LNCAP (cell line): ENCODE measurements at regions not wholly inside any gene's neighbourhood (a gene's known extent, or its start where the extent isn't known, plus 50 kb on each side); places are given as distances from the start of the nearest gene placed in this dataset.

ENCODE experiments used
- TF ChIP-seq, protein P1 (sequence below): fragments of 450-650 bp; IDR thresholded peaks from 2 replicates; pipeline ENCODE4 v1.5.1; 2017; ENCODE audit warnings: mild to moderate bottlenecking

DNA sequence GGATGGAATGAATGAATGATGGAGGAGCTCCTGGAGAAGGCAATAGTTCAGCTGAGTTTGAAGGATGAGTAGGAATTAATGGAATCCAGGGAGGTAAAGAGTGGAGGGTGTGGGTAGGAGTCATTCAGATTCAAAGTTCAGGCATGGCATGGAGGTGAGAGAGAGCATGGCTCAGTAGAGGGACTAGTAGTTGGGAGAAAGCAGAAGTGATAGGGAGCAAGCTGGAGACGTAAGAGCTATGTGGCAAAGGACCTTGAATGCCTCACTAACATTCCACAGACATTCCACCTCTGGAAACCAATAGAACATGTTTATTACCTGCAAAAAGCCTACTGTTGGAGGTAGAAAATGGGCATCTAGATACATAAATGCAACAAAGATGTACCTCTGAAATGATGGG, 170.1 kb downstream of the HAUS1 start:
- TF ChIP-seq, protein P1, sequence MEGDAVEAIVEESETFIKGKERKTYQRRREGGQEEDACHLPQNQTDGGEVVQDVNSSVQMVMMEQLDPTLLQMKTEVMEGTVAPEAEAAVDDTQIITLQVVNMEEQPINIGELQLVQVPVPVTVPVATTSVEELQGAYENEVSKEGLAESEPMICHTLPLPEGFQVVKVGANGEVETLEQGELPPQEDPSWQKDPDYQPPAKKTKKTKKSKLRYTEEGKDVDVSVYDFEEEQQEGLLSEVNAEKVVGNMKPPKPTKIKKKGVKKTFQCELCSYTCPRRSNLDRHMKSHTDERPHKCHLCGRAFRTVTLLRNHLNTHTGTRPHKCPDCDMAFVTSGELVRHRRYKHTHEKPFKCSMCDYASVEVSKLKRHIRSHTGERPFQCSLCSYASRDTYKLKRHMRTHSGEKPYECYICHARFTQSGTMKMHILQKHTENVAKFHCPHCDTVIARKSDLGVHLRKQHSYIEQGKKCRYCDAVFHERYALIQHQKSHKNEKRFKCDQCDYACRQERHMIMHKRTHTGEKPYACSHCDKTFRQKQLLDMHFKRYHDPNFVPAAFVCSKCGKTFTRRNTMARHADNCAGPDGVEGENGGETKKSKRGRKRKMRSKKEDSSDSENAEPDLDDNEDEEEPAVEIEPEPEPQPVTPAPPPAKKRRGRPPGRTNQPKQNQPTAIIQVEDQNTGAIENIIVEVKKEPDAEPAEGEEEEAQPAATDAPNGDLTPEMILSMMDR, result no peak

DNA sequence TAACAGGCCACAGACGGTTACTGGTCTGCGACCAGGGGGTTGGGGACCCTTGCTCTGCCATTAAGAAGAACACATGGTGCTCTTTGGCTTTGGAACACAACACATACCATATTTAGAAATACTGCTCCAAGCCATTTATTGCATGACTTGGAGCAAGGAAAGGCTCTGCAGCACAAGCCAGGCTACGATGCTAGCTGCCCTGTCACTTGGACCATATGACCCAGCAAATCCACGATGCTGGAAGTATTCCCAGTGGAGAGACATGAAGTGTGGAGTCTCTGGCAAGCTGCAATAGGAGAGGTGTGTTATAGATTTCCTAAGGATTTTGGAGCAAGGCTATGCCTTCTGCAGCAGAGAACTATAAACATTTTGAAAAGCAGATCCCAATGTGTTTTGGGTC, 171.2 kb downstream of the HAUS1 start:
- TF ChIP-seq, protein P1, result no peak

DNA sequence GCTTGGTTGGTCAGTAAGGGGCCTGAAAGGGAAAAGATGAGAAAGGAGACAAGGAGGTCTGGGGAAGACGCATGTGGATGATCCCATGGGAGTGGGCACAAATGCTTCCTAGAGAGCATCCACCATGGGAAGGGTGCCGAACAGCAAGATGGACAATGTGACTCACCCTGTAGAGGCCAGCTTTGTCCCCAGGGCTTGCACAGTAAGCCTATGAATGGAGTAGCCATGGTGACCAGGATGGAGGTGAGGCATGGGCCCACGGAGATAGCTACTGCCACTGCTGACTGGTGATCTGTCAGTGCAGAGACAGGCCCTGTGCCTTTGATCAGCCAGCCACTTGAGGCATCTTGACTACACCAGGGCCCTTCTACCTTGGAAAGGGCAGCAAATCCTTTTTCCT, 172.6 kb downstream of the HAUS1 start:
- TF ChIP-seq, protein P1, result no peak

DNA sequence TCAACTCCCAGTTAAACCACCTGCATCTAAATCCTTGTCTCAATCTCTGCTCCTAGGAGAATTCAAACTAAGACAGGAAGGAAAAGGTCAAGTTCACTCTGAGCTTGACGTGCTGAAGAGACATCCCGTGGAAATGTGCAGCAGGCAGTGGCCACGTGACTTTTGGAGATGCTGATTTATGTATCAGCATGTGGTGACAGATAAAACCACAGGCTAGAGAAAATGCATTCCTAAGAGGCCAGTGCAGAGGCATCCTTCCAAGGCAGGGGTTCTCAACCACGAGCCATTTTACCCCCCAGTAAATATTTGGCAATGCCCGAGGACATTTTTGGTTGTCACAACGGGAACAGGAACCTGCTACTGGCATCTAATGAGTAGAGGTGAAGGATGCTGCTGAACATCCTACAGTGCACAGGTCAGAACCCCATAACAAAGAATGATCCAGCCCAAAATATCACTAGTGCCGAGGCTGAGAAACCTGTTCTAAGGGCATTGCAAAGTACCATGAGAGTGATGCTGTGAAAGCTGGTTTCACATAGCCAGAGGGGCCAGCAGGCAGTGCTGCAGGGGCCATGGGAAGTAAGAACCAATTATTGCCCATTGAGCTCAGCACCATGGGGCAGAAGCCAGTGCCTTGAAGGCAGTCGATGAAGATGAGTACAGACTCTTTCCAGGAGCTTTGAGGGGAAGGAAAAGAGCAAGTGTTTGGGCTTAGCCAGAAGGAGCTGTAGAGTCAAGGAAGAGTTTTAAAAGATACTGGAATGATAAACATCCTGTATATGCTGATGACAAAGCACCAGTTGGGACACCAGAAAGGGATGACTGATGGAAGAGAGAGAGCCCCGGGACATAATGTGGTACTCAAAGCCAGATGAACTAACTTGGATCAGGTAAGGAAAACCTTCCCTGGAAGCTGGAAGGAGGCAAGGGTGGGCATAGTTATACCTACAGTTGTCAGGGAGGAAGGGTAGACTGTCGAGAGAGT, 174.6 kb downstream of the HAUS1 start:
- TF ChIP-seq, protein P1, result no peak

DNA sequence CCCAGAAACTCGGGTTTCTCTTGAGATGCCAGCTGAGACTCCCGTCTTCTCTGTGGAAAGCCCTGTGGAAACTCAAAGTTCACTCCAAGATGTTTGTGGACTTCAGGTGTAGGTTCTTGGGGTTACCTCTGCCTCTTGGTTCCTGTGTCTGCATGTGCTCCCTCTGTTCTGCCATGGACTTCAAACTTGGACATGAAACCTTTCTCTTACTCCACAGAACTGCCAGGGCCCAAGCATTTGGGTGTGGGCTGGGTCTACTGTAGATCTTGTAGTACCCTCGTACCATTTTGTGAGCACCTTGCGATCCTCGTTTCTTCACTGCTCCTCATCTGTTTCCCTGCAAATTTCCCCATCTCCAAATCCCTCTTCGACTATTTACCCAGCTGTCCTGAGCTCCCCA, 175.5 kb downstream of the HAUS1 start:
- TF ChIP-seq, protein P1, result no peak

DNA sequence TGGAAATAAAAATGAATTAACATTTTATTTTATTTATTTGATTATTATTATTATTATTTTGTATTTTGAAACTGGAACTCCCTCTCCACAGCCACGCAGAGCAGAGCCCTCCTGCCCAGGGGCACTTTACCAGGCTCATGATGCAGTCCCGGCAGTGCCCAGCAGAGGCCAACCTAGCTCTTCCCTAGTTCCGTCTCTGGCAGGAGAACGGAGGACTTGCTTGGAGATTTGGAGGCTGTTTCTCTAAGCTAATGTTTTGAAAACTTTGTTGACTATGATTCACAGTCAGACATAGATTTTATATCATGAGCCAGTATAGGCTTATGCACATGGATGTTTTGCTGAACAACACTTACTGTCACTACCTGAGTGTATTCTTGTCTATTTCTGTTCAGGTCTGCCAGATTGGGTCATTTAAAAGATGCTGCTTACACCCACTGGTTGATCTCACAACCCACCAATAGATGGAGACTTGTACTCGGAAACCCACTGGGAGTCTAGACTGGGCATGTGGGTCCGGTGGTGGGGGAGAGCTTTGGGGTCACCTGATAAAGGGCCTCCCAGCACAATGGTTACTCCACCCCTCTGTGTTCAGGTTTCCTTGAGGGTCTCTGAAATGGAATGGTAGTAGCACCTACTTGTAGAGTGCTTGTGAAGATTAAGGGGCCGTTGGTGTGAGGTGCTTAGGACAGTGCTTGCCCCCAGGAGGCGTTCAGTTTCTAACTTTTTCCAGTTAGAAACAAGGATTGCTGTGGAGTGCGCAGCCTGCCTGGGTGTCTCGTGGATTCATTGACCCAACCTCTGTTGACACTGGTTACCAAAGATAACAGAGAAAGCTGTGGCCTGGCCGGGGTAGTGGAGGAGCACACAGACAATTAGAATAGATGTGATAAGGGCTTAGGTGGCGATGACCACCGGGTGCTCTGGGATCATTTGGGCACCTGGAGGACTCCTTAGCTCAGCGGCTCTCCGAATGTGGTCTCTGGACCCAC, 177.3 kb downstream of the HAUS1 start:
- TF ChIP-seq, protein P1, result peak; percentile 91

DNA sequence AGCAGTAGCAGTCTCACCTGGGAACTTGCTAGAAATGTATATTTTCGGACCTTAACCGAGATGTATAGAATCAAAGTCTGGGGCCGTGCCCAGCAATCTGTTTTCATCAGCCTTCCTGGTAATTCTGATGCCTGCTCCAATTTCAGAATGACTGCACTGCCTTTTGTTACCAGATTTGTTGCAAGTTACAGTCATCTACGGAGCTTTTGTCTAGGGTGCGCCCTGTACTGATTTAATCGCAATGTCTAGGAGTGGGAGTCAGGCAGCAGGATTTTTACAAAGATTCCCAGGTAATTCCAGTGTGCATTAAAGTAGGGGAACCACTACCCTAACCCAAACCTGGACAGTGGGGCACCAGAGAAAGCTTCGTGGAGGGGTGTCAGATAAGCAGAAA, 178.0 kb downstream of the HAUS1 start:
- TF ChIP-seq, protein P1, result no peak
